ENCODE measurements at regions not wholly inside any gene's neighbourhood (a gene's known extent, or its start where the extent isn't known, plus 50 kb on each side); places are given as distances from the start of the nearest gene placed in this dataset.
A peak's percentile ranks its signal among the peaks of the same experiment; 100 is the strongest.
"Not testable (repeated sequence)": the region's sequence is repeated elsewhere in the genome, so short reads cannot be mapped to it uniquely, and the experiment has no call there.

DNA sequence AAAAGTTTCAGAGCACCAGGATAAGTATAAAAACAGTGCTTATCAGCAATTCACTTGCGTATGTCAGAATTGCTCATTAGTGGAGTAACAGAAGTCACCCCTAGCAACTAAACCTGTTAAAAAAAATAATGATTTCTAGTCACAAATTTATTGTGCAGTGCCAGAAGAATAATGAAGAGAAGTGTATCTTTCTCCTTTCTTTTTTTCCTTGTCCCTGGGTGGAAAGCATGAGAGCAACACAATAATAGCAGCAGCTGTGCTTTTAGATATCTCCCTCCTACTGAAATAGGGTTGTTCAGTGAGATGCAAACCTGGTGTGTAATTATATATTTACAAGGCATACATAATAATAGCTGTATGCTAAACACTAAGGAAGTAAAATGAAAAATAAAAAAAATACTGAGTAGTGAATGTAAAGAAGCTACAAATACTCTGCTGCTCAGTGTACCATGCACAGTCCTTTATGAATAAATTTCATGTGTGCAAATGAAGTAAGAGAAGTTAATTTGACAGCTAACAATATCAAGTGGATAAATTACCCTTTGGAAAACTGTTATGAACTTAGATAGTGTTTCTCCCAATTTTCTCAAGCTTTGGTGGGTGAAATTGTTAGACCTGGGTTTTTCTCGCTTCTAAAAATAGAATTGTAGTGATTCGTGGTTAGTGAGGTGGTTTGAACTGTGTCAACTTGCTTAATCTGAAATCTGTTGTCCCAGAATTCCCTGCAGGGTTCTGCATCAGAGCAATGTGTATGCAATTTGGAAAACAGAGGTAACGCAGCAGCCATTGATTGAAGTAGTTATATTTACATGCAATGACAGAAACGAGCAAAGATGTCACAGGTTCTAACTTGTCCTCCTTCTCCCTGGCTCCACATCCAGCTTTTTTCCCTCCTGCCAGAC is 125.7 kb upstream of the NDST3 start:
- no peak for DNase-seq

DNA sequence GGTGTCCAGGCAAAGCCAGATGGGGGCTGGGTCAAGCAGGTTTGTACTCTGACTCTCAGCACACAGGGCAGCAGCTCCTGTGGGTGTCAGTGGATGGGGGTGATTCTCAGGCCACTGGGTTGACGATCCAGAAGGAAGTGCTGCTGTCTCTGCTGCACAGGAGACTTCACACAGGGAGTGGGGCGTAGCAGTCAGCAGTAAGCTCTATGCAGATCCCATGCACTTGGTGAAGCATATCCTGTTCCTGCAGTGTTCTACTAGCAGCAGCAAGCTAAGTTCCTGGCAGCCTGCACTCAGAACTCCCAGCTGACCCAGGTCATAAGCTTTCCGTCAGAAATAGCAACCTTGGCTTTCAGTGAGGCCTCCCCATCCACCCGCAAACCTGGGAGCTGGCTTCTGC is 117.6 kb upstream of the NDST3 start:
- no peak for DNase-seq

DNA sequence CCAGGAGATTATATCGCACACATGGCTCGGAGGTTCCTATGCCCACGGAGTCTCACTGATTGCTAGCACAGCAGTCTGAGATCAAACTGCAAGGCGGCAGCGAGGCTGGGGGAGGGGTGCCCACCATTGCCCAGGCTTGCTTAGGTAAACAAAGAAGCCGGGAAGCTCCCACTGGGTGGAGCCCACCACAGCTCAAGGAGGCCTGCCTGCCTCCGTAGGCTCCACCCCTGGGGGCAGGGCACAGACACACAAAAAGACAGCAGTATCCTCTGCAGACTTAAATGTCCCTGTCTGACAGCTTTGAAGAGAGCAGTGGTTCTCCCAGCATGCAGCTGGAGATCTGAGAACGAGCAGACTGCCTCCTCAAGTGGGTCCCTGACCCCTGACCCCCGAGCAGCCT is 112.0 kb upstream of the NDST3 start:
- DNase-seq, result not testable (repeated sequence)

DNA sequence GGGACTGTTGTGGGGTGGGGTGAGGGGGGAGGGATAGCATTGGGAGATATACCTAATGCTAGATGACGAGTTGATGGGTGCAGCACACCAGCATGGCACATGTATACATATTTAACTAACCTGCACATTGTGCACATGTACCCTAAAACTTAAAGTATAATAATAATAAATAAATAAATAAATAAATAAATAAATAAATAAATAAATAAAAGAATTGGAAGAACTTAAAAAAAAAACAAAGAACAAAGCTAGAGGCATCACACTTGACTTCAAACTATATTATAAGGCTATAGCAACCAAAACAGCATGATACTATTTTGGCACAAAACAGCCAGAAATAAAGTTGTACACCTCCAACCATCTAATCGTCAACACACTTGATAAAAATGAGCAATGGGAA is 106.5 kb upstream of the NDST3 start:
- DNase-seq, result not testable (repeated sequence)

DNA sequence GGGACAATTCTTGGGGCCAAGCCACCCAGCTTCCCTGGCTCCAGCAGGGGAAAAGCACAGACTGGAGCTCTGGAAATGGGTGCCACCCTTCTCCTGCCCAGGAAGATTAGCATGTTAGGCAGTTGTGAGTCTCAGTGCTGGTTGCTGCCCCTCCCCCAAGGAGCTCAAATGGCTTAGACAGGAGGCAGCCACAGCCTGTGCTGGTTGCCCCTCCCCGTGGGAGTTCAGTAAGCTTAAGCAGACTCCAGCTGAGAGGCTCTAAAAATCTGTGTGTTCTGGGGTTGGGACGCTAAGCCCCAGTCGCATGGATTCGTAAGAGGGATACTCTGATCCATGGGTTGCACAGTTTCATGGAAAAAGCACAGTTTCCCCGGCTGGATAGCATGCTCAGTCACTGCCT is 92.7 kb upstream of the NDST3 start:
- no peak for DNase-seq

DNA sequence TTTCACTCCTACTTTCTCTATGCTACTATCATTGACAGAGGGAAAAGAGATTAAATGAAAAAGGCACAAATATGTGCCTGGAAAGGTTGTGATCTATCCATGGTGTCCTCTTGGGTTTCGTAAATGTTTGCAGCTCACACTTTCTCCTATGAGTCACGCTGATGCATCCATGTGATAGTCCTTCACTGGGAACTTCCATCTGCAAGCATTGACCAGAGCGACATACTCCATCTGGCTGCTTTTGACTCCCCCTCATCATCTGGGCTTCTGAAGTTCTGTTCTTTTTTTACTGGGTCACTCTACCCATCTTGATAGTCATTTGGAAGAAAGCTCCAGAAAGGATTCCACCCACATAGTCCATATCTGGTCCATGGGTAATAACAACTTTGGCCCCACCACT is 84.7 kb upstream of the NDST3 start:
- DNase-seq, result no peak

DNA sequence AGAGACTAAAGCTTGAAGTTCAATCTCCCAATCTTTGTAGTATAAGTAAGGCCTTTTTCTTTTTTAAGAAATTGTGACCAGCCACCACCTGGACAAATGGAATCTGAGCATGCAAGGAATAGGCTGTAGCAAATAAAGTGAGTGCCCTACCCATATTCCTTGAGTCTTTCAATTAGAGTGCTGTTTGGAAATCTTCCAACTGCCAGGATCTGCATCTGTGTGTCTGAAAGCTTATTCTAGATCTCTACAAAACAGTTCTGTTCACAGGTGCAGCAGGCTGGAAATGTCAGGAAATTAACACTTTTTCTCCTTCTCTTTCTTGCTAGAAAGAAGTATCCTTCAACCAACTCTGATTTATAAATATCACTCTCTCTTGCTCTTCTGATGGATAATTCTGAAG is 76.7 kb upstream of the NDST3 start:
- no peak for DNase-seq

DNA sequence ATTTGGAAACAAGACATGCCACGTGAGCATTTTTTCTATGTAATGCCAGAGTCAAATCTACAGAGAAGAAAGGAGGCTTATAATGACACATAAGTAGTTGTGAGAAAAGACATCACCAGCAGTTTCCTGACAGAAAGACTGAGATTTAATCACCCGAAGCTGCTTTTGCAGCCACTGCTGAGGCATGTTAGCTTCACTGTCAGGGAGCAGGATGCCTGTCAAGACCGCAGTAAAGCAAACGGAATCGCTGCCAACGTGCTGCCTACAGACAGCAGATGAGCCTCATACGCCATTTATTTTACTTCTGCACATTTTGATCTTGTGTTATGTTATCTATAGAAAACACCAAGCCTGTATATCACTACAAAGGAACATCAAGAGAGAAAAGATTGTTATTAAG is 68.7 kb upstream of the NDST3 start:
- peak in 31 of 56 donors; percentile 1 to 81 (median 25) for DNase-seq

DNA sequence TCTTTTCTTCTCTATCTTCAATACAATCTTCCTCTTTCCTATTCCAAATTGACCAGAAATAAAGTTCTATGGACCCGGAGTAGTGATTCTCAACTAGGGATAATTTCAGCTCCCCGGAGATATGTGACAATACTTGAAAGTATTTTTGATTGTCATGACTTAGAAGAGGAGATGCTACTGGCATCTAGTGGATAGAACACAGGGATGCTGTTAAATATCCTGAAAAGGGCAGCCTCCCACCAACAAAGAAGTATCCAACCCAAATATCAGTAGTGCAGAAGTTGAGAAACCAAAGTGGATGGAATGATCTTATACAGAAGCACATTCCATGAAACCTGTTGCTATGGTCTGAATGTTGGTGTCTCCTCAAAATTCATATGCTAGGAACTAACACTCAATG is 65.7 kb upstream of the NDST3 start:
- no peak for DNase-seq

DNA sequence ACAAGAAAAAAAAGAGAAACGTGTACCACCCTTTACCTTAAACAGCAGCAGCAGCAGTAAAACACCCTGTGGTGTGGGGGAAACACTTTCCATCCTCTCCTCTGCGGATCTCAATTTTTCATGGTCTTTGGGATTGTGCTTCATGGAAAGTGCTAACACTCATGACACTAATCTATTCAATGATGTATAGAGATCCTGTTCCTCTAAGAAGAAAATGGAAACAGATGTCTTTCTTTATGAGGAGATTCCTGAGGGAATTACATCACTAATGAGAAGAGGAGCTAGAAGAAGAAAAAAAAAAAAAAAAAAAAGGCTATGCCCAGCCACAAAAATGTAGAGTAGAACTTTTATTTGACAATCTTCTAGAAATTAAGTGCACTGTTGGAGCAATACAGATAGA is 62.9 kb upstream of the NDST3 start:
- no peak for DNase-seq

DNA sequence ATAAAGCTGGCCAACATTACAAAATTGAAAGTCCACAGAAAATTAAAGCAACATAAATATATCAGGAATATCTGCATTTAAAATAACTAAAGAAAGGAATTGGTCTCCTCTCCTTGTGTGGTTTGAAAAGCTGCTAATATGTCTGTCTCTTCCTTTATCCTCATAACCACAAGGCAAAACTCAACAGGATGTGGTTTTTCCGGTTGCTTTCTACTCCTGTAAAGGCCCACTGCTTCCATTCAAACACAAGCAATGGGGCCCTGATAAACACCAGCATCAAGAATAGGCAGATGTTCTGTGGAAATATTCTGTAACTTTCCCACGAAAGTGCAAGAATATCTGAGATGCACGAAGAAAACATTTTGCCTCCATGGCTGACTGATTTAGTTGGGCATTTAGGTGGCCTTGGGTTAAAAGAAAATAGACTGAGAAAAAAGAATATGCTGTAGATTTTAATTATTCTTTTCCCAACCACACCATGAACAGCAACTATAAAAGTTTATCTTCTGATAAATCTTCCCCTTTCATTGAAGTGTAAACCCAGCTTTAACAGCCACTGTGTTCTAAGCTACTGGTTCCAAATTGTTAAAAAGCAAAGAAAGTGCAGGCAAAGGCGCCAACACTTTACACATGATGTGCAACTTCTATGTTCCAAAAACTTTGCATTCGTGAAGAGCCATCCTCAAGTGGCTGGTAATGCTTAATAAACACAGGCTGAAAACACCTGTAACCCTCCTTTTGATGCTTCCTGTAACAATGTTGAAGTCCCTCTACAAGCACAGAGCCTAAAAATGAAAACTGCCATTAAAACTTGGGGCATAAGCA is 50.5 kb upstream of the NDST3 start:
- DNase-seq, result no peak

DNA sequence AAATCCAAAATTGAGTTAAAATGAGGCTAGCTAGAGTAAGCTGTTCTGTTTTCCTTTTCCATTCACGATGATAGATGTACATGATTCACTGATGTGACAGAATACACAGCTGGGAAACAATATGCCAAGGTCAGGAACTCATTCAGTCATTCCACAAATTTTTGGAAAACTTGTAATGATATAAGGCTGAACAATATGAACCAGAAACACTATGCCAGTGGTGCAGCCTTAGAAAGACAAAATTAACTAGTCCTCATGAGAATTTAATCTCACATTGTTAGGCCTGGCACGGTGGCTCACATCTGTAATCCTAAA is 50.0 kb upstream of the NDST3 start:
- no peak for DNase-seq
